ENCODE measurements at regions not wholly inside any gene's neighbourhood (a gene's known extent, or its start where the extent isn't known, plus 50 kb on each side); places are given as distances from the start of the nearest gene placed in this dataset.

DNA sequence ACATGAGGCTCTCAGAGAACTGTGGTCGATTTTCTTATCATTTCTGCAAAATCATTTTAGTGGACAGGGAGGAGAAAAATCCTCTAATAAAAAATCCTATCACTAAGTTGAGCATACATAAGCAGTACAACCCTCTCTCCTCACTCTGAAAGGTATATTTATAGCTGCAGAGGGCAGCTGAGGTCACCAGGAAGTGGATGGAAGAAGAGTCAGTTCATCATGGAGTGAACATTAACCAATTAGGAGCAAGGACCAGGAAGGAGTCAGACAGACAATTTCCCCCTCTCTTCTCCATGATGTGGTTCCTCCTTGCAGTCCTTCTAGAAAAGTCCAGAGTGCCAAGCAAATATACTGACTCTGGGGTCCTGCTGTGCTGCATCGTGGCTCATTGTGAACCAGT lies 253.7 kb downstream of the TOX3 start:
- H3K4me3 Mint-ChIP-seq = no peak overlapping the region
- no peaks in the 10 kb centered on the region for H3K4me1 Mint-ChIP-seq (ENCODE audit: low read depth)
- no peaks in the 10 kb centered on the region for H3K36me3 Mint-ChIP-seq (ENCODE audit: low read depth)
- H3K27ac Mint-ChIP-seq = no peak overlapping the region
- DNase-seq = no peak
- H3K9me3 Mint-ChIP-seq = peaks cover 3% of the 10 kb centered on the region
- no peaks in the 10 kb centered on the region for H3K27me3 Mint-ChIP-seq

DNA sequence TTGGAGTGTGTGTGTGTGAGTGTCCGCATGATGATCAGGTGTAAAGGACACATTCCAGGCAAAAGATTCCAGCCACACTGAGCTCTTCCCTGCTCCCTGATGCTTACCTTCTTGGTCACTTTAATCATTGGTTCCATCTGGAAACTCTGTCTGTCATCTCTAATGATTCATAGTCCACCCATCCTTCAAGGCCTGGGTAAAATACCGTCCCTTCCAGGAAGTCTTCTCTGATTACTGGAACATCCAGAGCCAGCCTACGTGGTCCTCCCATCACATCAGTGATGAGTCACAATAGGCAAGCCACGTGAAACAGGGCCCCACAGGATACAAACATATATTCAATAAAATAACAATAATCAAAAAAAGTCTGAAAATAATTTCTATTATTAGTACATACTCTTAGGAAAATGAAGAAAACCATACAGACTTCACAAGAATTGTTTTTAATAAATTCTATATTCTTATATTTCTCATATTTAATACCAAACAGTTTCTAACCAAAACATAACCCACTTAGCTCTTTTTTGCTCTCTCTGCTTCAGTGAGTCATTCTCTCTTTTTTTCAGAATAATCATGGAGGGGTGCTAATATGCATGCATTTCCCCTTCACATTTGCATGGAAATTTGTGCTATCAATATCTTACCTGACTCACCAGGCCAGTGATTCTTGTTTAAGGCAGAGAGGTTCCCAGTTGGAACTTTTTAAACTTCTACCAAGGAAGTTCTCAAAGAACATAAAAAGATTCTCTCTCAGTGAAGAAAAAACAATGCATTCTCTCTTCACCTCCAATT lies 263.2 kb downstream of the TOX3 start:
- Mint-ChIP-seq H3K27me3 (no peaks in the 10 kb centered on the region), H3K4me3 (no peak overlapping the region), H3K27ac (no peak overlapping the region), H3K36me3 (ENCODE audit: low read depth) (no peaks in the 10 kb centered on the region), H3K9me3 (peaks cover 13% of the 10 kb centered on the region), H3K4me1 (ENCODE audit: low read depth) (no peaks in the 10 kb centered on the region)
- no peak for DNase-seq

DNA sequence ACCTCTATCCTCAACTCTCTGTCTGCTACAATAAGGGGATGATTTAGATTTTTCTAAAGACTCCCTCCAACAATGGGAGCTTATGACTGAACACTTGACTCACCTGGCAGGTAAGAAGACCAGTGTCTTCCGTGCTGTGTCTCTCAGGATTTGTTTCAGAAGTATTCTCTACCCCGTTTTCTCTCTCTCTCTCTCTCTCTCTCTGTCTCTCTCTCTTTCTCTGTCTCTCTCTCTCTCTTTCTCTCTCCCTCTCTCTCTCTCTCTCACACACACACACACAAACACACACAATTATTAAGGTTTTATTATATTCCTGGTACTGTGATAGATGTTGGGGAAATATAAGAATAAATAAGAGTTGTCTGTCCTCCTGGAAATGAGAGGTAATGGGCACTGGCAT lies 263.9 kb downstream of the TOX3 start:
- Mint-ChIP-seq H3K36me3 (ENCODE audit: low read depth) (no peaks in the 10 kb centered on the region), H3K4me1 (ENCODE audit: low read depth) (no peaks in the 10 kb centered on the region), H3K27ac (no peak overlapping the region), H3K4me3 (no peak overlapping the region), H3K9me3 (peaks cover 11% of the 10 kb centered on the region), H3K27me3 (no peaks in the 10 kb centered on the region)
- DNase-seq = no peak

DNA sequence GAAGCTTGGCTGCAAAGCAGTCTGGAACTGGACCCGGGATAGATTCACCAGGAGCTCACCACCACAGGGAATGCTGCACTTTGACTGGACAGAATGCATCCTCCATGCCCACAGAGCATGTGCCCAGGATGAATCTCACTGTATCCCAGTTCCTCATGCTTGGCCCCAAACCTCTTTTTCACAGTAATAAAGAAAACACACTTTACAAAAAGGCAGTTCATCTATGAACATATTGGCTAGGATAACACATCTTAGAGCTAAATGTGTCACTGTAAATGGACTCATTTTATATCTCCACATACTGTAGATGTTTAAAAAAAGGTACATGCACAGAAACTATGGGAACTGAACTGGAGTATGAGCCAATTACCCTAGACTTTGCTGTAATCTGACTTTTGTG lies 266.9 kb downstream of the TOX3 start:
- Mint-ChIP-seq H3K9me3 (peaks cover 9% of the 10 kb centered on the region), H3K4me1 (ENCODE audit: low read depth) (no peaks in the 10 kb centered on the region), H3K27ac (no peak overlapping the region), H3K4me3 (no peak overlapping the region), H3K36me3 (ENCODE audit: low read depth) (no peaks in the 10 kb centered on the region), H3K27me3 (no peaks in the 10 kb centered on the region)
- no peak for DNase-seq

DNA sequence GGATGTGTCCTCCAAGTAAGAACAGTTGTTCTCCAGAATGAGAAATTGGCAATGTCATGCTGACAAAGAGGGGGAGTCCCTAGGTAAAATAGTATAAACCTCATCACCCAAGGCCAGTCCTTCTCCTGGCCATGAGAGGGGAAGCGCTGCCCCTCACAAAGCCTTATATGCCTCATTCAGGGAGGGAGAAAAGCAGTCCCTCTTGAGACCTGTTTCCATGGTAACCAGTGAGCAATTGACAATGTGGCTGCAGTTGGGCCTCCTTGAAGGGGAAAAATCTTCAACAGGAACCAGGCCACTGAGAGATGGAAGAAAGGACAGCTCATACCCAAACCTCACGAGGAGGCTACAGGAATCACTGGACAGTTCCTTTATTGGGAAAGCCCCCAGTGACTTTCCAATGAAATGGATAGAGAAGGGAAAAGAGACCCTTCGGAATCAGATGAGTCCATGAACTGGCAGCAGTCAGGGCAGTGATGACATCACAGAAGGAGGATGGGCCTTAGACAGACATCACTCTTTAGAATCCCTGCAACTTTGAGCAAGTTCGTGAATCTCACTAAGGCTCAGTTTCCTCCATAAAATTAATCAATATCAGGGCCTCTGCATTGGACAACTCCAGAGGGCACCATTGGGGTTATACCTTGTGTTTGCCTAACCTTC lies 275.7 kb downstream of the TOX3 start:
- DNase-seq = no peak
- no peak overlapping the region for H3K4me3 Mint-ChIP-seq
- no peak overlapping the region for H3K27ac Mint-ChIP-seq
- H3K4me1 Mint-ChIP-seq (ENCODE audit: low read depth) = no peaks in the 10 kb centered on the region
- no peaks in the 10 kb centered on the region for H3K27me3 Mint-ChIP-seq
- no peaks in the 10 kb centered on the region for H3K36me3 Mint-ChIP-seq (ENCODE audit: low read depth)
- peaks cover 11% of the 10 kb centered on the region for H3K9me3 Mint-ChIP-seq

DNA sequence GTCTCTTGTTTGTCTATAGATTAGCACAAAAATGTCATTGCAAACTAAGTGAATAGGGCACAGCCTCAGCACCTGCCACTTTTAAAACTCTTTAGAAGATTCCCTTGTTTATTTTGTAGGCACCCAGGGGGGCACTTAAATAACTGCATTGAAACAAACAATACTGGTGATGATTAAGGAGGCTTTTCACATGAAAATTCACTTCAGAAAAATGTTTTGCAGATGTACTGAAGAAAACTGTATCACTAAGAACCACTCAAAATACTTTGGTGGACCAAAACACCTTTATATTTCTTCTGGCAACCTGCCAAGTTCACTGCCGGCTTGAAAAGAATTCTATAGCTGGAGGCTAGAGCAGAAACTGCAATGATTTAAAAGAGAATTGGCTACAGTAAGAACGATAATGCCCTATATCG lies 281.5 kb downstream of the TOX3 start:
- Mint-ChIP-seq H3K36me3 (ENCODE audit: low read depth) (no peaks in the 10 kb centered on the region), H3K4me1 (ENCODE audit: low read depth) (no peaks in the 10 kb centered on the region), H3K27ac (no peak overlapping the region), H3K4me3 (no peak overlapping the region), H3K27me3 (no peaks in the 10 kb centered on the region), H3K9me3 (peaks cover 6% of the 10 kb centered on the region)
- no peak for DNase-seq

DNA sequence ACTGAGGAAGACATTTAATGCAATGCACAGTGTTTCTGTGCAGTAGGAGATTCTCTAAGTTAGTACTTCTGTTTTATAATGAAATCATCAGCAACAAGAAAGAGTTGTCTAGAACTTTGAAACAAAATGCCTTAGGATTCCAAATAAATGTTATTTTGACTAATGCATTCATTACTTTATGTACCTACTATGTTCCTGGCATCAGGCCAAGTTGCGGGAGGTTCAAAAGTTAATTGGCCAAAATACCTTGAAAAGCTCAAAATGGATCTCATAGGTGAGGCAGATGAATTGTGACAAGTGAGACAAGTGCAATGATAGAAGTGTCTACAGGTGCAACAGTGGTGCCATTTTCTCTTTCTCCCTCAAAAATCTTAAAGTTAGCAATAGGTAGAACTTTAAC lies 289.4 kb downstream of the TOX3 start:
- H3K27me3 Mint-ChIP-seq = no peaks in the 10 kb centered on the region
- H3K4me1 Mint-ChIP-seq (ENCODE audit: low read depth) = no peaks in the 10 kb centered on the region
- no peaks in the 10 kb centered on the region for H3K36me3 Mint-ChIP-seq (ENCODE audit: low read depth)

DNA sequence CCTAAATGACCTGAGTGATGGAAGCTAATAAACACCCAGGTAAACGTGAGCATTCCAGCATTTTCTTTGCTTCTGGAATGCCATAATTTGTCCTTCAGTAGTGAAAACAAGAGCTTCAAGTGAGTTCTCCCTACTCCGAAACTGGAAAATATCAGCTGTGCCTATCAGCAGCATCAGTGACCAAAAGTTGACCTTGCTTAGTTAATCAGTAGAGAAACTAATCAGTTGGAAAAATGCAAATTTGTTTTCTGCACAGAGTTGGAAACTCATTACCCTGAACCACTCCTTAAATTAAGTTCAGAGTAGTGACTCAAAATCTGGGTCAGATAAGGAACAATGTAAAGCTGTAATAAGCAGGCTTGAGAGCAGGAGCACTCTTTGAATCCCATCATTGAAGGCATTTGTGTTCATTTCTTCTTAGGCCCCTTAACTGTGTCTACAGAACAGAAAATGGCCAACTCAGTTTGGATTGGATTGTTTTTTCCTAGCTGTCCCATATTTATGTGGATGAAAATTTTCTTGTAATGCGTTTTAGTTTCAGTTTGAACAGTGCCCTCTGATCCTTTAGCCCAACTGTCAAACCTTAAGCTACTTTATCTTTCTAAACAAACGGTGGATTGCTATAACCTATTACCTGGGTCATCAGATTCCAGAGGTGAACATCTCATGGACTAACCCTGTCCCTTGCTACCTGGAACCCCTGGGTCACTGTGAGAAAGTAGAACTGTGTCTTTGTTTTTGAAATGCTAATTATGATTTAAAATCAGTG lies 290.4 kb downstream of the TOX3 start:
- no peaks in the 10 kb centered on the region for H3K27me3 Mint-ChIP-seq
- H3K27ac Mint-ChIP-seq = no peak overlapping the region

More for the DNA sequence above, 289.4 kb downstream of the TOX3 start:
- no peak overlapping the region for H3K4me3 Mint-ChIP-seq
- H3K27ac Mint-ChIP-seq = no peak overlapping the region
- DNase-seq = no peak
- H3K9me3 Mint-ChIP-seq = peaks cover 2% of the 10 kb centered on the region

DNA sequence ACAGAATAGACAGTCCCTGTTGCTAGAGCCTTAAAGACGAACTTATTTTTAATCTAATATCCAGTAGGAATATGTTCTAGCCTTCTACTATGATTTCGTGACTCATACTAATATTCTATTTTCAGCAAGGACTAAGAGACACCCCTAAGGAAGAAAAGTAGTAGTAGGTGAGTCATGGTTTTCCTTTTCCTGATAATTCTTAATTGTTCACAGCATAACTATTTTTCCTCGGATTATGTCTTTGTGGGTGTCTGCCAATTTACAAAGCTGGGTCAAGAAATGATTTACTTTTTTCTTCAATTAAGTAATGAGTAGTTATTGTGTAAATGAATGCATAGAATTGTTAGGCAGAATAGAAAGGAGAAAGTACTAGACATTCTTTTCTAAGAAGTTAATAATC lies 292.2 kb downstream of the TOX3 start:
- H3K27ac Mint-ChIP-seq = no peak overlapping the region
- no peak for DNase-seq
- H3K36me3 Mint-ChIP-seq (ENCODE audit: low read depth) = no peaks in the 10 kb centered on the region
- H3K9me3 Mint-ChIP-seq = peaks cover 2% of the 10 kb centered on the region
- no peaks in the 10 kb centered on the region for H3K4me1 Mint-ChIP-seq (ENCODE audit: low read depth)
- no peak overlapping the region for H3K4me3 Mint-ChIP-seq
- no peaks in the 10 kb centered on the region for H3K27me3 Mint-ChIP-seq

More for the DNA sequence above, 290.4 kb downstream of the TOX3 start:
- no peak for DNase-seq
- Mint-ChIP-seq H3K9me3 (peaks cover 2% of the 10 kb centered on the region), H3K4me1 (ENCODE audit: low read depth) (no peaks in the 10 kb centered on the region), H3K36me3 (ENCODE audit: low read depth) (no peaks in the 10 kb centered on the region), H3K4me3 (no peak overlapping the region)

DNA sequence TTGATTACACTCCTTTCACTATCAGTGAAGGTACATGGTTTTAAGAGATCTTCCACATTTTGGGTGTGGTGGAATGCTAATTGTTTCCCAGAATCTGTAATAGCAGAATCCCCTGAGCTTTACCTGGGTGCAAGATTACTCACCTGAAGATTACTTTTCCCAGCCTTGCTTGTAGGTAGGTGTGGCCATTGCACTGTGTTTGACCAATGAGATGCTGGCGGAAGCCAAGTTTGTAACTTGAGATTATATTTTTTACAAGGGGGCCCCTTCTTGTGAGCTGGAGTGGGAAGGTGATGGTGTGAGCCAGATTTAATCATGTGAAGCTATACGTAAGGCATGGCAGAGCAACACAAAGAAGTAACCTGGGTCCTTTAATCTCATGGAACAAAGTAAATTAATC lies 294.3 kb downstream of the TOX3 start:
- Mint-ChIP-seq H3K27me3 (no peaks in the 10 kb centered on the region), H3K36me3 (ENCODE audit: low read depth) (no peaks in the 10 kb centered on the region), H3K4me1 (ENCODE audit: low read depth) (no peaks in the 10 kb centered on the region), H3K9me3 (peaks cover 8% of the 10 kb centered on the region), H3K4me3 (no peak overlapping the region), H3K27ac (no peak overlapping the region)
- DNase-seq = no peak

DNA sequence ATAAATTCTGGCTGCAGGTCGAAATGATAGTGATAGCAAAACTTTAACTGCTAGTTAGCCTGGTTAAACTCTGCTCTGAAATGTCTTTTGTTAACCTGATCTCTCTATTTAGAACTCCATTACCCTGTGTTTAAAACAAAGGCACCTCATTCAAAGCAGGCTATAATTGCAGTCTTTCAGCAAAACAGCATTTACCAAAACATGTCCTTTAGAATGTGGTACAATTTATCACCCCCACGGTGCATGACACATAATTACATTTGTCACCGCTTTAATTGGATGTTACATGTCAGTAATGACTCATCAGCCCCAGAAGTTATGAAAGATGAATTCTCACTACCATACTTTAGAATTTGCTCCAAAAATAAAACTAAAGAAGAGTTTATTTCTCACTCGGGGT lies 295.4 kb downstream of the TOX3 start:
- no peak overlapping the region for H3K27ac Mint-ChIP-seq
- H3K4me3 Mint-ChIP-seq = no peak overlapping the region
- peaks cover 14% of the 10 kb centered on the region for H3K9me3 Mint-ChIP-seq
- DNase-seq = no peak
- no peaks in the 10 kb centered on the region for H3K36me3 Mint-ChIP-seq (ENCODE audit: low read depth)
- H3K27me3 Mint-ChIP-seq = no peaks in the 10 kb centered on the region
- H3K4me1 Mint-ChIP-seq (ENCODE audit: low read depth) = no peaks in the 10 kb centered on the region

DNA sequence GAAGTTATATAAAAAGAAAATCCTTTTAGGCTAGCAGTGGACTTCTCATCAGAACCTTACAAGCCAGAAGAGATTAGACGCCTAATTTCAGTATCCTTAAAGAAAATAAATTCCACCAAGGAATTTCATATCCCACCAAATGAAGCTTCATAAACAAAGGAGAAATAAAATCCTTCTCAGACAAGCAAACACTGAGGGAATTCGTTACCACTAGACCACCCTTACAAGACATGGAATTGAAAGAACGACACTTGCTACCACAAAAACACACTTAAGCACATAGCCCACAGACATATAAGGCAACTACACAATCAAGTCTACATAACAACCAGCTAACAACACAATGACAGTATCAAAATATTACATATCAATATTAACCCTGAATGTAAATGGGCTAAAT lies 299.2 kb downstream of the TOX3 start:
- H3K9me3 Mint-ChIP-seq = peaks cover 21% of the 10 kb centered on the region
- no peak for DNase-seq
- H3K27ac Mint-ChIP-seq = no peak overlapping the region
- H3K4me3 Mint-ChIP-seq = no peak overlapping the region
- no peaks in the 10 kb centered on the region for H3K27me3 Mint-ChIP-seq
- H3K36me3 Mint-ChIP-seq (ENCODE audit: low read depth) = no peaks in the 10 kb centered on the region
- no peaks in the 10 kb centered on the region for H3K4me1 Mint-ChIP-seq (ENCODE audit: low read depth)

DNA sequence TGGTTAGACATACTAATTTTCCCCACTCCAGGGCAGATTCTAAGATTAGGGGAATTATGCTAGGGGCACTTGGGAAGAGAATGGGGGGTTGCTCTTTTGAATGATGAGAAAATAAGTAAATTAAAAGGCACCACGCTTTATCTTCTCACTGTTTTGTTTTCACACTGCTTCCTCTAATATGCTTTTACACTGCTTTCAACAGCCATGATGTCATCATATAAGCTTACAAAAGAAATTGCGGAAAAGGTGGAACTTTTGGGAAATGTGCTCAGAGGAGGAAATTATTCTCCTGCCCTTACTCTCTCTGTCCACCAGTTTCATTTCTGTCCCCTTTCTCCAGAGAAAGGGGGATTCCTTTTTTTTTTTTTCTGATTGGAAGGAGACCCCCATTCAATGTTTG lies 308.2 kb downstream of the TOX3 start:
- Mint-ChIP-seq H3K27me3 (no peaks in the 10 kb centered on the region), H3K27ac (no peak overlapping the region), H3K4me1 (ENCODE audit: low read depth) (no peaks in the 10 kb centered on the region), H3K36me3 (ENCODE audit: low read depth) (no peaks in the 10 kb centered on the region), H3K9me3 (peaks cover 2% of the 10 kb centered on the region), H3K4me3 (no peak overlapping the region)
- no peak for DNase-seq

DNA sequence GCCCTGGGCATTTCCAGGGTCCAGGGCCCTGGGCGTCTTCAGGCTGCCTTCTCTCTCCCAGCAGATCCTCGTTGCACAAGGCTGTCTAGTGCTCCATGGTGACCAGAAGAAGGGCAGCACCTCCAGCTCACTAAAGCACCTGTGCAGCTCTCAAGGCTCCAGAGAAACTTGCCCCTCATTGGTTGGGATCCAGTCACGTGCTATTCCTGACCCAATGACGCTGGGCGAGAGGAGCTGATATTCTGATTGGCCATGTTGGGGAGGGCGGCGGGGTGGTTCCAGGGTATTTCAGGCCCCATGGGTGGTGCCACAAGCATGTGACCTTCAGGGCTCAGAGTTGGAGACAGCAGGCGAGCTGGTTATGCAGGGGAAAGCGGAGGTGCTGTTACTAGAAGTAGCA lies 309.1 kb downstream of the TOX3 start:
- Mint-ChIP-seq H3K36me3 (ENCODE audit: low read depth) (no peaks in the 10 kb centered on the region), H3K27me3 (no peaks in the 10 kb centered on the region), H3K4me3 (no peak overlapping the region), H3K4me1 (ENCODE audit: low read depth) (no peaks in the 10 kb centered on the region), H3K27ac (no peak overlapping the region), H3K9me3 (peaks cover 2% of the 10 kb centered on the region)
- DNase-seq = no peak

DNA sequence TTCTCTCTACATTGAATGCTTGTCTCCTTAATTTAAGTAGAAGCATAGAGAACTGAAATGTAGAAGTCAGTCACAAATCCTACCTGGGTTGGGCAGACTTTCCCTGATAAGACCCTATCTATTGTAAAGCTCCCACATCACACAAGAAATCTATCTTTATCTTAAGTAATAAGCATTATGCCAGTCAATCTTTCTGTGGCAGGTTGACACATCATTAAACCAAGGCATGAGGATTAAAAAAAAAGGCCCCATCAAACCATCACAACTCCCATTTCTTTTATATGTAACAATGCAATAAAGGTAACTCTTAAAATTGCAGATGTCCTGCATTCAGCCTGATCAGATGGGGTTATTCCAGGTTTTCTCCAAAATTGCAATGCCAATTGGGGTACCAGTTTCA lies 311.8 kb downstream of the TOX3 start:
- H3K36me3 Mint-ChIP-seq (ENCODE audit: low read depth) = no peaks in the 10 kb centered on the region
- H3K4me3 Mint-ChIP-seq = no peak overlapping the region
- H3K4me1 Mint-ChIP-seq (ENCODE audit: low read depth) = no peaks in the 10 kb centered on the region
- no peaks in the 10 kb centered on the region for H3K27me3 Mint-ChIP-seq
- peaks cover 2% of the 10 kb centered on the region for H3K9me3 Mint-ChIP-seq
- H3K27ac Mint-ChIP-seq = no peak overlapping the region
- no peak for DNase-seq
